WI38 (cell line): ENCODE measurements at regions not wholly inside any gene's neighbourhood (a gene's known extent, or its start where the extent isn't known, plus 50 kb on each side); places are given as distances from the start of the nearest gene placed in this dataset.

Source experiments
- H3K4me3 ChIP-seq: 2 replicates; pipeline ENCODE4 v1.5.1; 2011; ENCODE audit warnings: low read depth, mild to moderate bottlenecking, control low read depth, low read length
- CTCF ChIP-seq: IDR thresholded peaks from 2 replicates; pipeline ENCODE4 v1.5.1; 2012; ENCODE audit warnings: low read depth, mild to moderate bottlenecking, control low read depth, low read length

GRCh38 chr6:141501616-141502015, 631.1 kb upstream of the GJE1 start:
- no peak for TF ChIP-seq CTCF
- H3K4me3 ChIP-seq: no peak overlapping the region

- TF ChIP-seq CTCF: no peak
- no peak overlapping the region for H3K4me3 ChIP-seq
Observed at GRCh38 chr6:141498977-141499376, 633.7 kb upstream of the GJE1 start.

GRCh38 chr6:141492521-141493284, 640.0 kb upstream of the GJE1 start:
- no peak overlapping the region for H3K4me3 ChIP-seq
- no peak for TF ChIP-seq CTCF

- TF ChIP-seq CTCF: no peak
- no peak overlapping the region for H3K4me3 ChIP-seq
Observed at GRCh38 chr6:141491684-141492083, 641.0 kb upstream of the GJE1 start.

GRCh38 chr6:141490982-141491381, 641.7 kb upstream of the GJE1 start:
- no peak overlapping the region for H3K4me3 ChIP-seq
- no peak for TF ChIP-seq CTCF

GRCh38 chr6:141488488-141488887, 644.2 kb upstream of the GJE1 start:
- no peak for TF ChIP-seq CTCF
- H3K4me3 ChIP-seq: no peak overlapping the region

GRCh38 chr6:141486942-141487341, 645.8 kb upstream of the GJE1 start:
- no peak for TF ChIP-seq CTCF
- no peak overlapping the region for H3K4me3 ChIP-seq
